ENCODE measurements at regions not wholly inside any gene's neighbourhood (a gene's known extent, or its start where the extent isn't known, plus 50 kb on each side); places are given as distances from the start of the nearest gene placed in this dataset.

DNA sequence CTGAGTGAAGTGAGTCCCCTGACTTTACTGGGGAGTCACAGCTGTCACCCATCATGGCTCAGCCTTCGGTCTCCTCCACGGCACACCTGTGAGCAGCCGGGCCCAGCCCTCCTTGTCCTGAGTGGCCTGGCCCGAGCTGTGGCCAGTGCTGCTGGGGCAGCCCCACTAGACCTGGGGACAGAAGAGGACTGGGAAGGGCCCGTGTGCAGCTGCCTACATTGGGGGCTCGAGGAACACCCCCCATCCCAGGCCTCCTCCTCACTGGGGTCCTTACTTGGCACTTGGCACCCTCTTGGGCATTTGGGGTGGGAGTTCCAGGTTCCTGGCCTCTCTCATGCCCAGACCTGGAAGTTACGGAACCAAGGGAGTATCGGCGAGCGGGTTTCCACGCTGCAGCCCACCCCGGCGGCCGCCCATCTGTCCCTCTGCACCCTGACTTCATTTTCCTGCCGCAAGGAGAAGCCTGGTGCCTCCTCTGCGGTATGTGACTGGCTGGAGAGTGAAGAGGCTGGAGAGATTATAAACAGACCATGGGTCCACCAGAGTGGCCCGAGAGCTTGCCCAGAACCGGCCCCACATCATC, 179.7 kb downstream of the KIF26A start:
- TF ChIP-seq DNMT1 (IDR thresholded peaks at IDR 0.05) (no peak), EP300 (IDR thresholded peaks at IDR 0.05; ENCODE audit: low read length) (no peak), ZNF23 (CRISPR knock-in tag; IDR thresholded peaks at IDR 0.05) (no peak), ZNF12 (CRISPR knock-in tag; IDR thresholded peaks at IDR 0.05) (no peak), NR1H2 (CRISPR knock-in tag; IDR thresholded peaks at IDR 0.05) (no peak)
- TF ChIP-seq, protein P1, sequence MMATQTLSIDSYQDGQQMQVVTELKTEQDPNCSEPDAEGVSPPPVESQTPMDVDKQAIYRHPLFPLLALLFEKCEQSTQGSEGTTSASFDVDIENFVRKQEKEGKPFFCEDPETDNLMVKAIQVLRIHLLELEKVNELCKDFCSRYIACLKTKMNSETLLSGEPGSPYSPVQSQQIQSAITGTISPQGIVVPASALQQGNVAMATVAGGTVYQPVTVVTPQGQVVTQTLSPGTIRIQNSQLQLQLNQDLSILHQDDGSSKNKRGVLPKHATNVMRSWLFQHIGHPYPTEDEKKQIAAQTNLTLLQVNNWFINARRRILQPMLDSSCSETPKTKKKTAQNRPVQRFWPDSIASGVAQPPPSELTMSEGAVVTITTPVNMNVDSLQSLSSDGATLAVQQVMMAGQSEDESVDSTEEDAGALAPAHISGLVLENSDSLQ (IDR thresholded peaks at IDR 0.05), result no peak
- TF ChIP-seq, protein P2, sequence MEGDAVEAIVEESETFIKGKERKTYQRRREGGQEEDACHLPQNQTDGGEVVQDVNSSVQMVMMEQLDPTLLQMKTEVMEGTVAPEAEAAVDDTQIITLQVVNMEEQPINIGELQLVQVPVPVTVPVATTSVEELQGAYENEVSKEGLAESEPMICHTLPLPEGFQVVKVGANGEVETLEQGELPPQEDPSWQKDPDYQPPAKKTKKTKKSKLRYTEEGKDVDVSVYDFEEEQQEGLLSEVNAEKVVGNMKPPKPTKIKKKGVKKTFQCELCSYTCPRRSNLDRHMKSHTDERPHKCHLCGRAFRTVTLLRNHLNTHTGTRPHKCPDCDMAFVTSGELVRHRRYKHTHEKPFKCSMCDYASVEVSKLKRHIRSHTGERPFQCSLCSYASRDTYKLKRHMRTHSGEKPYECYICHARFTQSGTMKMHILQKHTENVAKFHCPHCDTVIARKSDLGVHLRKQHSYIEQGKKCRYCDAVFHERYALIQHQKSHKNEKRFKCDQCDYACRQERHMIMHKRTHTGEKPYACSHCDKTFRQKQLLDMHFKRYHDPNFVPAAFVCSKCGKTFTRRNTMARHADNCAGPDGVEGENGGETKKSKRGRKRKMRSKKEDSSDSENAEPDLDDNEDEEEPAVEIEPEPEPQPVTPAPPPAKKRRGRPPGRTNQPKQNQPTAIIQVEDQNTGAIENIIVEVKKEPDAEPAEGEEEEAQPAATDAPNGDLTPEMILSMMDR (IDR thresholded peaks at IDR 0.05 in 2 of 3, conservative IDR thresholded peaks at IDR 0.05 in 1 of 3; ENCODE audit: insufficient read depth in 2 of 3, low read depth in 1 of 3, low read length in 3 of 3), result no peak

Measured in K562 (cell line).